ENCODE measurements at regions not wholly inside any gene's neighbourhood (a gene's known extent, or its start where the extent isn't known, plus 50 kb on each side); places are given as distances from the start of the nearest gene placed in this dataset.

GRCh38 chr20:16974855-16975162, 226.7 kb downstream of the OTOR start:
- H3K27ac ChIP-seq, result no peak overlapping the region
- no peak for TF ChIP-seq ZFX (IDR thresholded peaks at IDR 0.05)
- TF ChIP-seq, protein P1, sequence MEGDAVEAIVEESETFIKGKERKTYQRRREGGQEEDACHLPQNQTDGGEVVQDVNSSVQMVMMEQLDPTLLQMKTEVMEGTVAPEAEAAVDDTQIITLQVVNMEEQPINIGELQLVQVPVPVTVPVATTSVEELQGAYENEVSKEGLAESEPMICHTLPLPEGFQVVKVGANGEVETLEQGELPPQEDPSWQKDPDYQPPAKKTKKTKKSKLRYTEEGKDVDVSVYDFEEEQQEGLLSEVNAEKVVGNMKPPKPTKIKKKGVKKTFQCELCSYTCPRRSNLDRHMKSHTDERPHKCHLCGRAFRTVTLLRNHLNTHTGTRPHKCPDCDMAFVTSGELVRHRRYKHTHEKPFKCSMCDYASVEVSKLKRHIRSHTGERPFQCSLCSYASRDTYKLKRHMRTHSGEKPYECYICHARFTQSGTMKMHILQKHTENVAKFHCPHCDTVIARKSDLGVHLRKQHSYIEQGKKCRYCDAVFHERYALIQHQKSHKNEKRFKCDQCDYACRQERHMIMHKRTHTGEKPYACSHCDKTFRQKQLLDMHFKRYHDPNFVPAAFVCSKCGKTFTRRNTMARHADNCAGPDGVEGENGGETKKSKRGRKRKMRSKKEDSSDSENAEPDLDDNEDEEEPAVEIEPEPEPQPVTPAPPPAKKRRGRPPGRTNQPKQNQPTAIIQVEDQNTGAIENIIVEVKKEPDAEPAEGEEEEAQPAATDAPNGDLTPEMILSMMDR (conservative IDR thresholded peaks at IDR 0.05), result no peak

- no peak overlapping the region for H3K27ac ChIP-seq
- no peak for TF ChIP-seq ZFX (IDR thresholded peaks at IDR 0.05)
- TF ChIP-seq, protein P1 (conservative IDR thresholded peaks at IDR 0.05), result no peak
These were observed 227.5 kb downstream of the OTOR start for GRCh38 chr20:16975682-16976081.

DNA sequence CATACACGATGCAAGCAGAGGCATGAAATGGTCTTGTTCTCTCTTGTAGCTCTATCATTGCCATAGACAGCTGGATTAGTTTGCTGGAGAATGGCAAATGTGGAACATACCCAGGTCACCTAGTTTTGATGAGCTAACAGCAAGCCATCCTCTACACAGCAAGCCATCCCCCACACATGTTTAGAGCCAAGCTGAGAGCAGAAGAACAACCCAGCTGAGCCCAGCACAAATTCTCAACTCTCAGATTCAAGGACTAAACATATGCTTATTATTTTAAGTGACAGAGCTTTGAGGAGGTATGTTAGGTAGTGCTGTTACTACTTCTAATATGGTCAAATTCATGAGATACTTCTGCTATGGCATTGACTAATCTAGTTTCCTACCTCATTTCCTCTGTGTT, 230.3 kb downstream of the OTOR start:
- no peak overlapping the region for H3K27ac ChIP-seq
- TF ChIP-seq, protein P1 (conservative IDR thresholded peaks at IDR 0.05), result no peak
- TF ChIP-seq ZFX (IDR thresholded peaks at IDR 0.05), result no peak

DNA sequence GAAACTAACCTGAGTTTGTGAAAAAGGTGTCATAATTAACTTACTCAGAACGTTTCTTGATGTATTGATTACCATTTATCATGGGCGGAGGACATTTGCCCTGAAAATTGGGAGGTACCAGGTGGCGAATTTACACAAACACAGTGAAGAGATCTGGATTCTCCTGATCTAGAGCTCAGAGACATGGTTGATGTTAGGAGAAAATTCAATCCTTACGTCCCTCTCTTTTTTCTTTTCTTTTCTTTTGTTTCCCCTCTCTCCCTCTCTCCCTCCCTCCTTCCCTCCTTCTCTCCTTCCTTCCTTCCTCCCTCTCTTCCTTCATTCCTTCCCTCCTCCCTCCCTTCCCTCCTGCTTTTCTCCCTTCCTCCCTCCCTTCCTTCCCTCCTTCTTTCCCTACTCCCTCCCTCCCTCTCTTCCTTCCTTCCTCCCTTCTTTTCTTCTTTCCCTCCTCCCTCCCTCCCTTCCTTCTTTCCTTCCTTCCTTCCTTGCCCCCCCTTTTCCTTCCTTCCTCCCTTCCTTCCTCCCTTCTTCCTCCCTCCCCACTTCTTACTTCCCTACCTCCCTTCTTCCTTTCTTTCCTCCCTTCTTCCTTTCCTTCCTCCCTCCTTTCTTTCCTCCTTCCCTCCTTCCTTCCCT, 234.1 kb downstream of the OTOR start:
- TF ChIP-seq ZFX (IDR thresholded peaks at IDR 0.05), result no peak
- TF ChIP-seq, protein P1 (conservative IDR thresholded peaks at IDR 0.05), result no peak

DNA sequence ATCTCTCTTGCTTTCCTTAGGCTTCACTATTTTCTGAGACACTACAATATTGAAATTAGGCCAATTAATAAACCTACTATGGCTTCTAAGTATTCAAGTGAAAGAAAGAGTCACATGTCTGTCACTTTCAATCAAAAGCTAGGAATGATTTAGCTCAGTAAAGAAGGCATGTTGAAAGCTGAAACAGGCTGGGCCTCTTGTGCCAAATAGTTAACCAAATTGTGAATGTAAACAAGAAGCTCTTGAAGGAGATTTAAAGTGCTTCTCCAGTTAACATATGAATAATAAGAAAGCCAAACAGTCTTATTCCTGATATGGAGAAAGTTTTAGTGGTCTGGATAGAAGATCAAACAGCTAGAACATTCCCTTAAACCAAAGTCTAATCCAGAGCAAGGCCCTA, 236.3 kb downstream of the OTOR start:
- no peak overlapping the region for H3K27ac ChIP-seq
- no peak for TF ChIP-seq ZFX (IDR thresholded peaks at IDR 0.05)
- TF ChIP-seq, protein P1 (conservative IDR thresholded peaks at IDR 0.05), result no peak

More for the DNA sequence above, 234.1 kb downstream of the OTOR start:
- no peak overlapping the region for H3K27ac ChIP-seq

- H3K27ac ChIP-seq, result no peak overlapping the region
- no peak for TF ChIP-seq ZFX (IDR thresholded peaks at IDR 0.05)
- TF ChIP-seq, protein P1 (conservative IDR thresholded peaks at IDR 0.05), result no peak
These were observed 223.5 kb upstream of the PCSK2 start for GRCh38 chr20:17003170-17003870.

DNA sequence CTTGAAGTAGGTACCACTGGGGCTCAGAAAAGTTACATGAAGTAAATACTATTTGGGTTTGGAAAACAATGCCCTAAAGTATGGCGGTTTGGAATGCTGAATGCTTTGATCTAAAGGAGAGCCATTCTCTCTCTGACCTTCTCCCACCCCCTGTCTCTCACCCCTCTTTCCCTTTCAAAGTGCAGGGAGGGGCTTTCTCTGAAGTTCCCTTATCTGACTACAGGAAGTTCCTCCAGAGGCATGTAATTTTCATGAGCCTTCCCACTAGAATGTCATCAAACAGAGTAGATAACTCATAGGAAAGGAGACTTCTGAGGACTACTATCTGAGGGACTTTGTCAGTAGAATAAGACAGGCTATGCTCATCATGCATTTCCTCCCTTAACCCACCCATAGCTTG, 216.7 kb upstream of the PCSK2 start:
- TF ChIP-seq ZFX (IDR thresholded peaks at IDR 0.05), result no peak
- TF ChIP-seq, protein P1 (conservative IDR thresholded peaks at IDR 0.05), result no peak
- H3K27ac ChIP-seq, result no peak overlapping the region
